HepG2 (cell line): ENCODE measurements at regions not wholly inside any gene's neighbourhood (a gene's known extent, or its start where the extent isn't known, plus 50 kb on each side); places are given as distances from the start of the nearest gene placed in this dataset.

Source experiments
- ATF2 ChIP-seq: sonication (generic); formaldehyde crosslinking; IDR thresholded peaks from 2 replicates; pipeline ENCODE4 v1.4.0; 2020; ENCODE audit warnings: missing genetic modification reagents
- FOXP1 ChIP-seq, 2 experiments: fragments of 450-650 bp in 1 of 2; IDR thresholded peaks; 2 replicates each; pipeline ENCODE4 v1.6.1; 2017 to 2018; ENCODE audit warnings: antibody characterized with exemption in 1 of 2
- IRF2 ChIP-seq: IDR thresholded peaks from 2 replicates; pipeline ENCODE4 v1.6.1; 2018; ENCODE audit warnings: missing genetic modification reagents, missing compliant biosample characterization
- LBX2 ChIP-seq: sonication (generic); formaldehyde crosslinking; IDR thresholded peaks from 2 replicates; pipeline ENCODE4 v1.5.0; 2020; ENCODE audit warnings: missing genetic modification reagents, mild to moderate bottlenecking, borderline replicate concordance
- LCORL ChIP-seq, 2 experiments: fragments of 450-650 bp in 1 of 2; sonication (generic) in 1 of 2; formaldehyde crosslinking in 1 of 2; IDR thresholded peaks; 2 replicates each; pipeline versions ENCODE4 v1.5.0 to v1.6.1; 2017 to 2020; ENCODE audit warnings: antibody characterized with exemption in 1 of 2, missing genetic modification reagents in 1 of 2
- MXD3 ChIP-seq: IDR thresholded peaks from 2 replicates; pipeline ENCODE4 v1.6.1; 2016; ENCODE audit warnings: mild to moderate bottlenecking, missing biosample characterization, missing genetic modification reagents
- MYNN ChIP-seq: sonication (generic); formaldehyde crosslinking; IDR thresholded peaks from 2 replicates; pipeline ENCODE4 v1.4.0; 2020; ENCODE audit warnings: mild to moderate bottlenecking, low read depth, missing genetic modification reagents
- NFIC ChIP-seq: IDR thresholded peaks from 2 replicates; pipeline ENCODE4 v1.6.1; 2012; ENCODE audit warnings: mild to moderate bottlenecking, low read length, inconsistent platforms
- NRL ChIP-seq: sonication (generic); formaldehyde crosslinking; IDR thresholded peaks from 2 replicates; pipeline ENCODE4 v1.5.0; 2020; ENCODE audit warnings: missing genetic modification reagents, mild to moderate bottlenecking, moderate library complexity, borderline replicate concordance
- POLR2AphosphoS5 ChIP-seq: IDR thresholded peaks from 2 replicates; pipeline ENCODE4 v1.6.1; 2012; ENCODE audit warnings: low read depth, low read length
- ZBTB3 ChIP-seq: sonication (generic); formaldehyde crosslinking; IDR thresholded peaks from 2 replicates; pipeline ENCODE4 v1.4.0; 2020; ENCODE audit warnings: low read depth, mild to moderate bottlenecking, moderate library complexity, missing genetic modification reagents, borderline replicate concordance
- ZNF607 ChIP-seq: sonication (generic); formaldehyde crosslinking; IDR thresholded peaks from 2 replicates; pipeline ENCODE4 v1.5.1; 2020; ENCODE audit warnings: missing genetic modification reagents, mild to moderate bottlenecking, borderline replicate concordance

- TF ChIP-seq ZNF607 (CRISPR knock-in tag) (no peak), IRF2 (CRISPR knock-in tag) (no peak), ATF2 (no peak), LCORL (IDR thresholded peaks at IDR 0.05) (no peak), LCORL (CRISPR knock-in tag; IDR thresholded peaks at IDR 0.05) (no peak), ZBTB3 (CRISPR knock-in tag) (no peak), LBX2 (CRISPR knock-in tag) (no peak), NFIC (no peak), NRL (CRISPR knock-in tag) (no peak), MXD3 (CRISPR knock-in tag) (no peak), MYNN (no peak), FOXP1 (IDR thresholded peaks at IDR 0.05) (no peak), FOXP1 (CRISPR knock-in tag; IDR thresholded peaks at IDR 0.05) (no peak), POLR2AphosphoS5 (no peak)
Observed at GRCh38 chr12:90124914-90125313, 416.3 kb upstream of the ATP2B1 start.
